Midbrain (tissue), 1 donor: ENCODE measurements at regions not wholly inside any gene's neighbourhood (a gene's known extent, or its start where the extent isn't known, plus 50 kb on each side); places are given as distances from the start of the nearest gene placed in this dataset.

ENCODE experiments used
- DNase-seq: peaks from one replicate; lab custom pipeline; 2025; lab: John Stamatoyannopoulos, UW

DNA sequence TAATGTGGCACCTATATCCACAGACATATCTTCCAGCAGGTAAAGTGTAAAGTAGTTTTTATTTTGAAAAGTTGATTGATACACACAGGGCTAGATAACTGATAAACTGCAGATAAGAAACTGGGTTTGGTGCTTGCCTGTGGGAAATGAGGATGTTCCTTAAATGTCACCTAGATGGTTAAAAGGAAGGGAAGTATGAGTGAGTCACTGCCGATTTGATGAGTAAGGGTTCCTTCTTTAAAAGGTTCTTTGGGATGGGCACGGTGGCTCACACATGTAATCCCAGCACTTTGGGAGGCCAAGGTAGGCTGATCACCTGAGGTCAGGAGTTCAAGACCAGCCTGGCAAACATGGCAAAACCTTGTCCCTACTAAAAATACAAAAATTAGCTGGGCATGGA is 73.8 kb upstream of the FRY start:
- no peak for DNase-seq

DNA sequence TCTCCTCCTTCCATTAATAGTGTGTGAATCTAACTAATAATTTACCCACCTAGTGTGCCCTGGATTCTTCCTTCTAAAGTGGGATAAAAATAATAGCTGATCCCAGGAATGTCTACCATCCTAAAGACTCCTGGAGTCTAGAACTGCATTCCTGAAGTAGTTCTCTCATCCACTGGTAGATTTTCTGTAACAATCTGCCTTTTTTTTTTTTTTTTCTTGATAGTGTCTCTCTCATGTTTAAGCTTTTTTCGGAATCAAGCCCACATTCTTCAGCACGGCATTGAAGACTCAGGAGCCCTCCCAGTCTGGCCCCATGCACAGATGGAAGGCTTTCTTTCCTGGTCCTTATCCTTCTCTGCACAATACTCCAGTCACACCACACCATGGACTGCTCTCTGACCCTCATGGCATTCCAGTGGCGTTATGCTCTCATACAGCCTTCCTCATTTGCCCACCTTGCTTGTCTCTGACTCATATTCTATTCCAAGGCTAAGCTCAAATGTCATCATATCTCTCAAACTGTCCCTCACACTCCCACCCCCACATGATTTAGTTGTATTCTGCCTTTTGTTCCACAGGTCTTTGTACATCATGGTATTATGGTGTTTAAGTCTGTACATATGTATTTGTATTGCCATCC is 68.7 kb upstream of the FRY start:
- no peak for DNase-seq

DNA sequence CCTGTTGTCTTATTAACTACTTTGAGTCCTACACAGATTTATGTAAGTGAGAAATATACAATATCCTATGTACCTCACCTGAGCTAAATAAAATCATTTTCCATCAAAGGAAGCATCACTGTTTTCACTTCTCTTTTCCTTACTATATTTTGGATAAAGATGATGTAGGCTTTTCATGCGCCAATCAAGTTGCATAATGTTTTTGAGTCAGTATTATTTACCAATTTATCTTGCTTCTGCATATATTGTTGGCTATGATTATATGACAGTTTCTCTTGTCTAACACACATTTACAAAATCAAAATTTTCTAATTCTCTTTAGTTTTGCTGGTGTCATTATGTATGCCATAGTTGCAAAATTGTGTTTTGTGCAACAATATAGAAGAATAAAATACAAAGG is 67.9 kb upstream of the FRY start:
- no peak for DNase-seq

DNA sequence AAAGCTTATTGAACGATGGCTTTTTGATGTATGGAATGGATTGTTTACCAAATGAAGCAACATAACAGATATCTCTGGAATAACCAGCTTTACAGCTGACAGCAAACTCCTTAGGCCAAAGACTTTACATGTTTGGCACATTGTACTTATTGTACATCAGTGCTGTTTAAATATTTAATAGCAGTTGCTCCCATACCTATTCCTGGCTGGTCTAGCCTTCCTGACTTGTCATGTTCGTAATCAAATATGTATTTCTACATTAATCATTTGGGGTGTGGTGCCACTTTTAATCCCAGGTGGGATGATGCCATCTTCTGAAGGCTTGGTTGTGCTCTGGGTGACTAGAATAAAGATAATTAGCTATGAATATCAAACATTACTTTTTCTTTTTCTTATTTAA is 67.4 kb upstream of the FRY start:
- DNase-seq: no peak

DNA sequence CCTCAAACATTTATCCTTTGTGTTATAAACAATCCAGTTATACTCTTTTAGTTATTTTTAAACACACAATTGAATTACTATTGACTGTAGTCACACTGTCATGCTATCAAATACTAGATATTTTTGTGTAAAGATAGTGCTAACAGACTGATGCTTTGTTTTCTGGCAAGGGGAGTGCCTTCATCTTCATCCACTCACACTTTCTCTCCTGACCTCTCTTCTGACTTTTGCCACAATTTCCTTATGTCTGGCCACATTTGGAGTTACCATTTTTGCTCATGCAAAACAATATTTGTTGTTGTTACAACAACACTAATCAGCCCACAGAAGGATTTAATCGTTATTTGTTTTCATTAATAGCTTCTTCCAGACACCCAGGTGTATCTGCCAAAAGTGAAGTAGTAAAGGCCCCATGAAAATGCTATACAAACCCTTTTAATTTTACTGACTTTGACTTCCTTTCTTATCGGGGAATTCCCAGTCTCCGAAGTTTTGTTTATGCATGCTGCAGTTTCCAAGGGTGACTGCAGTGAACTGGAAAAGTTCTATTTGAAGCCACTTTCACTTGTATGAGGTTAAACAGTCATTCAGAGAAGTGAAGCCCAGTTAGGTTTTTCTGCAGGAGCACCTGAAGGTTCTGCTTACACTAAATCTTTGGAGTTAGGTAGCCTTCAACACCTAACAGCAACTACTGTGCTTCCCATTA is 66.1 kb upstream of the FRY start:
- DNase-seq: no peak

DNA sequence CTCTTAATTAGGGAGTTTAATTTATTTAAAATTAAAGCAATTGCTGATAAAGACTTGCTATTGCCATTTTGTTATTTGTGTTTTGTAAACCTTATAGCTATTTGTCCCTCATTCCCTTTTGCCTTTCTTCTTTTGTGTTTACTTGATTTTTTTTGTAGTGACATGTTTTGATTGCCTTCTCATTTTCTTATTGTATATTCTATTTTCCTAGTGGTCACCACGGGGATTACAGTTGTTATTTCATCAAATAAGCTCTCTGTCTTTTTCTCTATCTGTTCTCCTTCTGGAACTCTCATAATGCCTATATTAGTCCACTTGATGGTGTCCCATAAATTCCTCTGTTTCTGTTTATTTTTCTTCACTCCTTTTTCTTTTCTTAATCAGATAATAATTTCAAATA is 64.4 kb upstream of the FRY start:
- no peak for DNase-seq

DNA sequence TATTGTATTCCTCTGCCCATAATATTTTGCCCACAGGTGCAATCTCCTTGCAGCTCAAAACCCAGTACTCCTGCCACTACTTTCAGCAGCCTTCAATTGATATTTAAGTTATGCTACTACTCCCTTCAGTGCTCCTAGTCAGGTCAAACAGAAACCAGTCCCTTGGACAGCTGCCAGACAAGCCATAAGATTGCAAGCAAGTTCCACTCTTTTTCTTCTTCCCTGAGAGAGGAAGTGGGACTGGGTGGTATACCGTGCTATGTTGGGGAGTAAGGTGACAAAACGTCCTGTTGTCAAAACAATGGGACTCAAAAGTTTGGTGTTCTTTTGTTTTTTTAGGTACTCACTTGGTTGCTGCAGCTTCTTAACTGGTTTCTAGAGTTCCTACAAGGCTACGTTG is 63.1 kb upstream of the FRY start:
- no peak for DNase-seq

DNA sequence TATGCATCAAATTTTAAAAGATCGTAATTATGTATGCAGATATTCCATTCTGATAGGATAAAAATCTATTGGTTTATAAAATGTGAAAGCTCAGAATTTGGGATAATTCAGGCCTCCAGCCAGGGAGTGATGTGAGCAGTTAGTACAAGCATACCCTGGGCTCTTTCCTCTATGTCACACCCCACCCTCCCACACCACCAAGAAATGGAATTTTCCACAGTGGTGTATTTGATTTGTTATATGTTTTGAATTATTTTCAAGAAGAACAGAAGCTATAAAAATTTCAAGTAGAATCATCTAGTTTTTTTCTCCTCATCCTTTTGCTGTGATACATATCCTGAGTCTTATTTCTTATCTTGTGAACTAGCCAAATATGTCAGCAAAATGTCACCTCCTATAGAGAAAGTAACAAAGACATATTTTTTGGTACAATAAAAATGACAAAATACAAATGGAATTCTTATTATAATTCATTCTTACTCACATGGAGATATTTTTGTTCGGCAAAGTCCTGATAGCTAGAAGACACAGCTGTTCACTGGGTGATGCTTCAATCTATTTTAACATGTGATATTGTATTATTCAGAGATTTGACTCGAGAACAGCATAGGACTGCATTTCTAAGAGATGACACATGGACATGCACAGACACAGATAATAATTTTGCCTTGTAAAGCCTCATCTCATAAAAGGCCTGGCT is 61.2 kb upstream of the FRY start:
- DNase-seq: no peak

DNA sequence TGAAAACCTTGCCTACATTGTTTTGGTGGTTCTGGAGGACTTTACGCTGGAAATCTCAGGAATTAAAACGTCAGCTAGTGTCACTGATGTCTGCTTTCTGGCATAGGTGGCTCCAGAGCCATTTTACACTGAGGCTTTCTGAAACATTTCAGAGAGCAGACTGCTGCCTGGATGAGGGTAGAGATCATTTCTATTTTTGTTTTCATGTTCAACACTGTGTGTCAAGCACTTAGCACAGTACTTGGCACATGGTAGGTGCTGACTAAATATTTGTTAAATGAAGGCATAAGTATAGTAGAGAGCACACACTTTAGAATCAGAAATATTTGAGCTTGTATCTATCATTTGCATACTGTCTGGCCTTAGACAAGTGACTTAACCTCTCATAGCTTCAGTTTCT is 59.1 kb upstream of the FRY start:
- DNase-seq: no peak

DNA sequence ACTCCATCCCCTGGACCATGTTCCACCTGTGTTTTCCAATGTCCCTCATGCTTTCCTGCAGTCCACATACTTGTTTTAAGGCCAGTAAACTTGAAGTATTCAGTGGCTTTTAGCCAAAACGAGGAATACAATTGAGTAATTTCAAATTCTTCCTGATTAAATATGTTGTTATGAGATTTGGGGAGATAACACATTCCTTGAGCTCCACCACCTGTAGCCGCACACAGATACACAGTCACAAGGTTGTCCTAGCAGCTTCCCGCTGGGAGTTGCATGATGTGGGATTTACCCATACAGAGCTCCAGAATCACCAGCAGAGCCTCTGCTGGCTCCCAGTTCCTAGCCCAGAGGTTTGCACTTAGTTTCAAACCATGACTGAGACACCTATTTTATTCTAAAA is 53.6 kb upstream of the FRY start:
- no peak for DNase-seq

DNA sequence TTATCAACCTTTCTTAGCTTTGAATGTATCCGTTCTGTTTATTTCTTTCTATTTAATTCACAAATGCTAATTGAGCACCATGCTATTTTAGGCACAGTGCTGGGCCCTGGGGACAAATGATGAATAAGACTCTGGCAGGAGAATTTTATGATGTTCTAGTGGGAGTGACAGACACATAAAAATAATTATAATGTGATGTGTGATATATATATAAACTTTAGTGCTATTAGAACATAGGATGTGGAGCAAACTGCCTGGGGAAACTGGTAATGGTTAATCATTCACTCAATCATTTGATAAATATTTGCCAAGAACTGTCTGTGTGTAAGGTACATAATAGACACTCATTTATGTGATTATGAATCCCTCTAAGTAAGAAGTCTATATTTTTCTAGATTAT is 50.7 kb upstream of the FRY start:
- DNase-seq: no peak
